Small intestine (tissue), 7 donors: ENCODE measurements at regions not wholly inside any gene's neighbourhood (a gene's known extent, or its start where the extent isn't known, plus 50 kb on each side); places are given as distances from the start of the nearest gene placed in this dataset.

Experiments used
- DNase-seq, 2 donors: peaks; one replicate each; pipeline versions ENCODE4 v3.0.0 to v3.0.0-alpha.2; 2013
- FAIRE-seq: peaks from 2 replicates; lab custom pipeline; 2012; peaks lifted over from hg19 to GRCh38; lab: Jason Lieb, UNC
- H3K27ac ChIP-seq, 3 donors: one replicate each; pipeline ENCODE4 v1.5.1; 2013; ENCODE audit warnings: low read length in 2 of 3, mild to moderate bottlenecking in 2 of 3, control low read depth in 1 of 3, inconsistent platforms in 1 of 3, low read depth in 1 of 3, moderate library complexity in 1 of 3
- H3K27me3 ChIP-seq, 3 donors: one replicate each; pipeline ENCODE4 v1.6.1; 2013; ENCODE audit warnings: low read length in 3 of 3, inconsistent platforms in 1 of 3; ENCODE audit not compliant: control insufficient read depth in 3 of 3, insufficient read depth in 3 of 3
- H3K36me3 ChIP-seq, 3 donors: one replicate each; pipeline ENCODE4 v1.6.1; 2013; ENCODE audit warnings: low read length in 3 of 3, inconsistent platforms in 1 of 3, low read depth in 1 of 3, mild to moderate bottlenecking in 1 of 3, moderate library complexity in 1 of 3; ENCODE audit not compliant: control insufficient read depth in 3 of 3, insufficient read depth in 2 of 3
- H3K4me1 ChIP-seq, 3 donors: one replicate each; pipeline ENCODE4 v1.6.1; 2013; ENCODE audit warnings: low read length in 2 of 3, inconsistent platforms in 1 of 3, low read depth in 1 of 3, mild to moderate bottlenecking in 1 of 3, moderate library complexity in 1 of 3; ENCODE audit not compliant: control insufficient read depth in 3 of 3, insufficient read depth in 2 of 3
- H3K4me3 ChIP-seq, 3 donors: one replicate each; pipeline ENCODE4 v1.5.1; 2013; ENCODE audit warnings: low read length in 3 of 3, control low read depth in 1 of 3, inconsistent platforms in 1 of 3, low read depth in 1 of 3, mild to moderate bottlenecking in 1 of 3, moderate library complexity in 1 of 3
- H3K9me3 ChIP-seq, 2 donors: one replicate each; pipeline ENCODE4 v1.6.1; 2013; ENCODE audit warnings: low read depth in 1 of 2, low read length in 1 of 2; ENCODE audit not compliant: control insufficient read depth in 2 of 2, insufficient read depth in 1 of 2
- WGBS, 3 donors: extraction: QIAGEN DNeasy Blood & Tissue Kit; methylation state at CpG; one replicate each; pipeline ENCODE4 v1.1.7; 2013; 5-methylcytosine and 5-hydroxymethylcytosine counted together
- donor health status: healthy with polysubstance abuse.
- donor health status: control.
- donor health status: control.
- donor health status: Bipolar disorder and iron deficiency.
- donor health status: healthy.

GRCh38 chr14:55951341-55952206 is 166.6 kb upstream of the PELI2 start:
- no peak overlapping the region for H3K4me3 ChIP-seq
- no peaks in the 10 kb centered on the region for H3K4me1 ChIP-seq
- no peaks in the 10 kb centered on the region for H3K9me3 ChIP-seq
- WGBS, 3 donors = 90% methylated on average over 9 of the region's 9 CpGs
- no peak for DNase-seq
- no peak overlapping the region for H3K27ac ChIP-seq
- FAIRE-seq = no peak
- no peaks in the 10 kb centered on the region for H3K36me3 ChIP-seq
- no peaks in the 10 kb centered on the region for H3K27me3 ChIP-seq

DNA sequence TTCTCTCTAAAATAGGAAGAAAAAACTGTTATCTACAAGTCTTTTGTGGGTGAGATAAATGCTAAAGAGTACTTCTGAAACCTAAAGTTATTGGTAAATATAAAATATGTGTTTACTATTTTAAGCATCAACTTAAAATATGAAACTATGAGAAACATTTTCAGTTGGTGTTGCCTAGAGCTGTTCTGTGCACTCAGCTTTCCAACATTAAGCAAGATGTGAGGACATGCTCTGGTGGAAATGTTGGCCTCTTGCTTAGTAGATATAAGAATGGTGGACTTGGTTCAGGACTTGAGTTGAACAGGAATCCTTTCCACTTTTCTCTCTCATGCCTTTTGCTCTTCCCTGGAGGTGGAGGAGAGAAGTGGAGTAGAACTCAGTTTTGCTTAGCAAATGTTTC is 164.1 kb upstream of the PELI2 start:
- no peak for FAIRE-seq
- no peaks in the 10 kb centered on the region for H3K27me3 ChIP-seq

GRCh38 chr14:55955175-55955574 is 163.0 kb upstream of the PELI2 start:
- DNase-seq (no peak), FAIRE-seq (no peak)
- no peaks in the 10 kb centered on the region for H3K36me3 ChIP-seq
- no peaks in the 10 kb centered on the region for H3K9me3 ChIP-seq
- no peak overlapping the region for H3K4me3 ChIP-seq
- H3K27me3 ChIP-seq = no peaks in the 10 kb centered on the region
- H3K4me1 ChIP-seq = no peaks in the 10 kb centered on the region
- H3K27ac ChIP-seq = no peak overlapping the region
- WGBS, 3 donors = 61 to 67% (median 63%) methylated on average over 3 of the region's 3 CpGs

More for the DNA sequence above, 164.1 kb upstream of the PELI2 start:
- Histone ChIP-seq H3K4me1 (no peaks in the 10 kb centered on the region), H3K27ac (no peak overlapping the region), H3K4me3 (no peak overlapping the region), H3K36me3 (no peaks in the 10 kb centered on the region), H3K9me3 (no peaks in the 10 kb centered on the region)
- DNase-seq = no peak

- Histone ChIP-seq H3K4me3 (no peak overlapping the region), H3K36me3 (no peaks in the 10 kb centered on the region), H3K9me3 (no peaks in the 10 kb centered on the region), H3K27ac (no peak overlapping the region), H3K4me1 (no peaks in the 10 kb centered on the region), H3K27me3 (no peaks in the 10 kb centered on the region)
- FAIRE-seq = no peak
- DNase-seq = no peak
- 61 to 66% (median 64%) methylated on average over 7 of the region's 7 CpGs for WGBS, 3 donors
Observed at GRCh38 chr14:55957950-55958349, 160.3 kb upstream of the PELI2 start.

DNA sequence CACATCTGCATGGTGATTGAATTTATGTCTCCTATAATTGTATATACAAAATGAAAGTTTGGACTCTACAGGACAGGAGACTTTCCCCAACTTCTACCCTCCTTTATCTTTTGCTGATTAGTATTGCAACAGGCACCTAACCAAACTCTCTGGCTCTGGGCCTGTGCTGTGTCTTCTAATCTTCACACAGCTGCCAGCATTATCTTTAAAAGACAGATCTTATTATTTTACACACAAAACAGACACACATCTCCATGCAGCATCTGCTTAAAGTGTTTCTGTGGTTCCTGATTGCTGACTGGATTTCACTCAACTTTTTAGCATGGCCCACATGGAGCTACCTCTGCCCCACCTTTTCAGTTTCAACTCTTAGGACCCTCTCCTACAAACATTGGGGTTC is 154.9 kb upstream of the PELI2 start:
- Histone ChIP-seq H3K27ac (no peak overlapping the region), H3K27me3 (no peaks in the 10 kb centered on the region), H3K9me3 (no peaks in the 10 kb centered on the region), H3K4me1 (no peaks in the 10 kb centered on the region), H3K4me3 (no peak overlapping the region), H3K36me3 (no peaks in the 10 kb centered on the region)
- FAIRE-seq = no peak
- DNase-seq = no peak

GRCh38 chr14:55964091-55964490 is 154.1 kb upstream of the PELI2 start:
- Histone ChIP-seq H3K27ac (no peak overlapping the region), H3K4me3 (no peak overlapping the region), H3K4me1 (no peaks in the 10 kb centered on the region), H3K36me3 (no peaks in the 10 kb centered on the region), H3K9me3 (no peaks in the 10 kb centered on the region), H3K27me3 (no peaks in the 10 kb centered on the region)
- 86 to 91% (median 89%) methylated on average over 8 of the region's 8 CpGs for WGBS, 3 donors
- no peak for FAIRE-seq
- DNase-seq = no peak

DNA sequence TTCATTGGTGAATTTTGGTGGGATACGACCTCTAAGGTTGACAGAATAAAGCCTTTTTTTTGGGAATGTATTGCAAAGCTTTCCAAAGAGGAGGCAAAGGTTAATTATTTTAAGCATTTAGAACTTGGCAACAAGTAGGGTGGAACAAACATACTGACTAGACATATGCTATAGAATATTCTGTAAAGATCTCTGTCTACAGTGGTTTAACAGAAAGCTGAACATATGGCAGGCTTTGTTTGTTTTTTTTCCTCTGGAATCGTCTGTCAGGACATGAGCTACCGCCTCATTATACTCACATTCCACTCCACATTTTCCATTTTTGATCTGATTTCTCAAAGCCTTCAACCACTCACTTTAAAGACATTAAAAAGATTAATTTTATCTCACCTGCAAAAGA is 153.4 kb upstream of the PELI2 start:
- no peaks in the 10 kb centered on the region for H3K9me3 ChIP-seq
- FAIRE-seq = no peak

DNA sequence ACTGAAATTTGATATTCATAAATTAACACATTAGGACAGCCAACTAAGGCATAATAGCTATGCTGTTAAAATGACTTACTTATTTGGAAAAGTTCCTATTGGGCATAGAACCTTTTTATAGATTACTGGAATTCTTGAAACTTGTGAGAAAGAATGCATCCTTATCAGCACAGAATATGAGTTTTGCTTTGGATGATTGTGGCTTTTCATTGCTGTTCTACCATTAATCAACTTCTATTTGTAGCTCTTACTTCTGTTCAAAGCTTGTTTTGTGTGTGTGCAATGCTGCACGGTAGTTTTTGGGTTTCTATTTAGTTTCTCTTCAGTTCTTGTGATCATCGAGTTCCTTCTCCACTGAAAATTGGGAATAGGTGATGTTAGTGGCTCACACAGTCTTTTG is 152.4 kb upstream of the PELI2 start:
- 76 to 83% (median 77%) methylated on average over 2 of the region's 2 CpGs for WGBS, 3 donors
- H3K27ac ChIP-seq = no peak overlapping the region
- H3K36me3 ChIP-seq = no peaks in the 10 kb centered on the region
- no peak for FAIRE-seq
- no peak for DNase-seq
- H3K4me1 ChIP-seq = no peaks in the 10 kb centered on the region
- H3K9me3 ChIP-seq = no peaks in the 10 kb centered on the region
- H3K27me3 ChIP-seq = no peaks in the 10 kb centered on the region
- no peak overlapping the region for H3K4me3 ChIP-seq

More for the DNA sequence above, 153.4 kb upstream of the PELI2 start:
- Histone ChIP-seq H3K4me3 (no peak overlapping the region), H3K27me3 (no peaks in the 10 kb centered on the region), H3K4me1 (no peaks in the 10 kb centered on the region), H3K36me3 (no peaks in the 10 kb centered on the region), H3K27ac (no peak overlapping the region)
- no peak for DNase-seq
- 65 to 72% (median 72%) methylated on average over 3 of the region's 3 CpGs for WGBS, 3 donors

DNA sequence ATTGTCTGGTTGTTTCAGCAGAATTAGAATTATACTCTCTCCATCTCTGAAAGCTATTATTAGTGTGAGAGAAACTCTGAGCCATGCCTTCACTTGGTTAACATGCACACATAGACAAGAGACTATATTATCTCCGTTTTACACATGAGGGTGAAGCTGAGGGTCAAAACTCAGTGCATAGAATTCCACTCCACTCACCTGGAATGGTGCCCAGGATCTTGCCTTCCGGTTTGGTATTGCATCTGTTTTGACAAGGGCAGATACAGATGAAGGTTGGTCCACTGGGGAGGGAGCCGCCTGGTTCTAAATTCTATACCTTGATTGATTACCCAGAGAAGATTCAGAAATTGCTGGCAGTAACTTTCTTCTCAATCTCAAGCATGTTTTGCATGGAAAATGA is 149.5 kb upstream of the PELI2 start:
- Histone ChIP-seq H3K27me3 (no peaks in the 10 kb centered on the region), H3K4me3 (no peak overlapping the region), H3K4me1 (no peaks in the 10 kb centered on the region), H3K9me3 (no peaks in the 10 kb centered on the region), H3K27ac (no peak overlapping the region), H3K36me3 (no peaks in the 10 kb centered on the region)
- WGBS, 3 donors = 33 to 50% (median 37%) methylated on average over 3 of the region's 3 CpGs
- DNase-seq (no peak), FAIRE-seq (no peak)
